GM15510 (cell line): ENCODE measurements at regions not wholly inside any gene's neighbourhood (a gene's known extent, or its start where the extent isn't known, plus 50 kb on each side); places are given as distances from the start of the nearest gene placed in this dataset.

ENCODE experiments used
- POLR2A ChIP-seq: IDR thresholded peaks from 3 replicates; pipeline ENCODE4 v1.6.1; 2011; ENCODE audit warnings: borderline replicate concordance; ENCODE audit not compliant: insufficient read length; ENCODE audit errors: extremely low read depth

- TF ChIP-seq POLR2A = no peak
Observed at GRCh38 chr16:86104537-86105048, 205.6 kb downstream of the IRF8 start.

- no peak for TF ChIP-seq POLR2A
Observed at GRCh38 chr16:86107215-86107825, 208.4 kb downstream of the IRF8 start.

DNA sequence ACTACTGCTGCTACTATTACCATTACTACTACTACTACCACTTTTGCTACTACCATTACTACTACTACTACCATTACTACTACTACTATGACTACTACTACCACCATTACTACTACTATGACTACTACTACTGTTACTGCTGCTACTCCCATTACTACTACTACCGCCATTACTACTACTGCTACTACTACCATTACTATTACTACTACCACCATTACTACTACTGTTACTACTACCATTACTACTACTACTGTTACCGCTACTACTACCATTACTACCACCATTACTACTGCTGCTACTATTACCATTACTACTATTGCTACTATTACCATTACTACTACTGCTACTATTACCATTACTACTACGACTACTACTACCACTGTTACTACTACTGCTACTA lies 209.1 kb downstream of the IRF8 start:
- TF ChIP-seq POLR2A = no peak

DNA sequence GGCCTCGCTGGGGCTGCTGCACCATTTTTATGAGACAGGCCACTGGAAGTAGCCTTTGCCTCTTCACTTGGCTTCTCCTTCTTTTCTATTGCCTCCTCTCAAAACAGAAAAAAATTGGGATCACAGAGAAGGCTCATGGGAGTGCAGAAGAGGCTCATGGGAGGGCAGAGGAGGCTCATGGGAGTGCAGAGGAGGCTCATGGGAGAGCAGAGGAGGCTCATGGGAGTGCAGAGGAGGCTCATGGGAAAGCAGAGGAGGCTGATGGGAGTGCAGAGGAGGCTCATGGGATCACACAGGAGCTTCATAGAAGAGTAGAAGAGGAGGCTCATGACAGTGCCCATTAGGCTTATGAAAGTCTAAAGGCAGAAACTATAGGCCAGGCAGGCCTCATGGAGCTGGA lies 211.2 kb downstream of the IRF8 start:
- no peak for TF ChIP-seq POLR2A

- TF ChIP-seq POLR2A = no peak
Observed at GRCh38 chr16:86110726-86111125, 211.8 kb downstream of the IRF8 start.

DNA sequence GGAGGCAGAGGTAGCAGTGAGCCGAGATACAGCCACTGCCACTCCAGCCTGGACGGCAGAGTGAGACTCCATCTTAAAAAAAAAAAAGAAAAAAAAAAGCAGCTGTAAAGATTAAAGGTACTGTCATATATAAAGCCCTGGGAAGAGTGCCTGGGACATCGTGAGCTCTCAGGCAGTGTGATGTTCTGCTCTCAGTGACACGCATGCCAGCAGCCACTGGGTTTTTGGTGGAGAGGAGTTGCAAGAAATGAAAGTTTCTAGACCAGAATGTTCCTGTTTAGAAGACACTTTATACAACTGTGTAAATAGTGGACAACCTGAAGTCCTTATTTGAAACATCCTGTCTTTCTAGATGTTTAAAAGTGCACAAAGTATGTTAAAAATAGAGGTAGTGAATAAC lies 213.2 kb downstream of the IRF8 start:
- TF ChIP-seq POLR2A = no peak

- TF ChIP-seq POLR2A = no peak
Observed at GRCh38 chr16:86117235-86117634, 218.3 kb downstream of the IRF8 start.

GRCh38 chr16:86117756-86118155 lies 218.8 kb downstream of the IRF8 start:
- TF ChIP-seq POLR2A = no peak

DNA sequence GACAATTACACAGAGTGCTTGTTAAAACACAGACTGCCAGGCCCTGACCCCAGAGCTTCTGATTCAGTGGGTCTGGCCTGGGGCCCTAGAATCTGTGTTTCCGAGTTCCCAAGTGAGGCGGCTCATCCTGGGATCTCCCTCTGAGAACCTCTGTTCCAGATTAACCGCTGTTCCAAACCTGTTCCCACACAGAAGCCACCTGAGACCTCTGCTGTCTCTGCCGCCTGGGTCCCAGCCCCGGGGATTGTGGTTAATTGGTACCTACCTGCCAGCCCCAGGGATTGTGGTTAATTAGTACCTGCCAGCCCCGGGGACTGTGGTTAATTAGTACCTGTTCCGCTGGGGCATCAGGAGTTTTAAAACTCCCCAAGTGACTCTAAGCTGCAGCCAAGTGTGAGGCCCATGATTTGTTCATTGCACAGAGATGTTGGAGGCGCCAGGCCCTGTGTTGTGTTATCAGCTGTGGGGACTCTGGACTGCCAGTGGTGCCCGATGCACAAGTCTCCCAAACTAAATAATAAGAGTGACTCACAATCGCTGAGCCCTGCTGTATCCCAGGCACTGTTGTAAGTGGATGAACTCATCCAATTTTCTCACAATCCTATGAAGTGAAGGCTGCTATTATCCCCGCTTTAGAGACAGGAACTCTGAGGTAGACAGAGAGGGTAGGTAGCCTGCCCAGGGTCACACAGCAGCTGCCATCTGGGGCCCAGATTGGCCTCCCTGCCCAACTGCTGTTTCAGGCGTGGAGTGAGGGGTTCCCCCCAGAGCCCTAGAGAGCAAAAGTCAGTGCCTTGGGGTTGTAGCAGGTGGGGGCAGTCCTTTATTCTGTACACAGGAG lies 219.7 kb downstream of the IRF8 start:
- TF ChIP-seq POLR2A = no peak

- TF ChIP-seq POLR2A = no peak
Observed at GRCh38 chr16:86120201-86121192, 221.5 kb downstream of the IRF8 start.

- no peak for TF ChIP-seq POLR2A
Observed at GRCh38 chr16:86121374-86122010, 222.5 kb downstream of the IRF8 start.

DNA sequence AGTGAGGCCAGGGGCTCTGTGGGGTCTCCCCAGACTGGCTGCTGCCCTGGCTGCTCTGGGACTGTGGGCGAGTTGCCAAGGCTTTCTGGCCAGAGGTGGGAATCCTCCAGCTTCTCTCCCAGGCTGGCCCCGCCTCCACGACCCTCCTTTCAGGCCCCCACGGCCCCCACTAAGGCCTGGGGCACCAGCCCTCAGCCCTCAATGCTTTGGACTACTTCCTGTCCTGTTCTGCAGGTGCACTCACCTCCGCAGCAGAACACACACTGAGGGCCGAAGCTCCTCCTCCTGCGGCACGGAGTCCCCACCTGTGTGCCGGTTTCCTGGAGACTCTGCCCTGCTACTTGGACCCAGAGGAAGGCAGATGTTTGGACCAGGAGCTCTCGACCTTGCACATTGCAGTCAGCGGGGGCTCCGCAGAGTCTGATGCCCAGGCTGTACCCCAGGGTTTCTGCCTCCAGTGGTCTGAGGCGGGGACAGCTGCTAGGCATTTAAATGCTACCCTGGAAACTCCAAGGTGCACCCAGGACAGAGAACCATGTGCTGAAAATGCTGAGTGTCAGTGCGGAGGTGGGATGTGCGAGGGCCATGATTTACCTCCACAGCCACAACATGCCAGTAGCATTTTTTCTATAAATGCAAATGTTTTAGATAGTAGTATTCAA lies 223.8 kb downstream of the IRF8 start:
- no peak for TF ChIP-seq POLR2A

DNA sequence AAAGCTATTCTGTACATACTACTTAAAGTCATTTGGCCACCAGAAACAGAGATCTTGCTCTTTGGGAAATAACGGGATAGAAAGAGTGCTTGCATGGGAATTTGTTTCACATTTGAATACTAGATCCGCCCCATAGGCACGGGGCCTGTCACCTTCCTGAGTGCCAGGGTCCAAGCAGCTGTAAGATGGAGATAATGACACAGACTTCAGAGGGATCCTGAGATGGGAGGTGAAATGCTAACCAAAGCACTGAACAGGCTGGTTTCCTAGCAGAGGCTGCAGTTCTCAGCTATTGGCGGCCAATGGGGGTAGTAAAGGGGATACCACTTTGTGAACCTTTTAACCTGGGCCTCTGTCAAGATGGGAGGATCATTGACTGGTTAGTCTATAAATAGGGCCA lies 225.4 kb downstream of the IRF8 start:
- TF ChIP-seq POLR2A = no peak

GRCh38 chr16:86126891-86127290 lies 227.9 kb downstream of the IRF8 start:
- TF ChIP-seq POLR2A = no peak
